Colonic mucosa (tissue), 4 donors: ENCODE measurements at regions not wholly inside any gene's neighbourhood (a gene's known extent, or its start where the extent isn't known, plus 50 kb on each side); places are given as distances from the start of the nearest gene placed in this dataset.

Experiments used
- DNase-seq: peaks from one replicate; pipeline ENCODE4 v3.0.0-alpha.2; 2020
- H3K27ac ChIP-seq: fragments of 200-600 bp; one replicate; pipeline ENCODE4 v1.8.0; 2021
- H3K27me3 ChIP-seq: fragments of 200-600 bp; one replicate; pipeline ENCODE4 v1.8.0; 2021
- H3K36me3 ChIP-seq: fragments of 200-600 bp; one replicate; pipeline ENCODE4 v1.8.0; 2021
- H3K4me1 ChIP-seq: fragments of 200-600 bp; one replicate; pipeline ENCODE4 v1.8.0; 2021; ENCODE audit warnings: mild to moderate bottlenecking
- H3K4me3 ChIP-seq: fragments of 200-600 bp; one replicate; pipeline ENCODE4 v1.8.0; 2021
- H3K9ac ChIP-seq, 2 donors: one replicate each; pipeline ENCODE4 v1.7.0; 2013; ENCODE audit warnings: control low read depth in 2 of 2, low read depth in 2 of 2, low read length in 2 of 2
- H3K9me3 ChIP-seq: fragments of 200-600 bp; one replicate; pipeline ENCODE4 v1.8.0; 2021
- CTCF ChIP-seq: fragments of 200-600 bp; IDR thresholded peaks from one replicate; pipeline ENCODE4 v1.8.0; 2022; ENCODE audit warnings: antibody characterized with exemption, mild to moderate bottlenecking
- intact Hi-C: fragments of 100-400 bp; cut with DNase I; formaldehyde crosslinking; loops from one replicate; pipeline ENCODE4 v1.14.1; 2022
- donor health status: healthy.
- donor health status: DM: no; HTN: no; CAD: no.
- donor health status: DM: no; HTN: no; CAD: no.

DNA sequence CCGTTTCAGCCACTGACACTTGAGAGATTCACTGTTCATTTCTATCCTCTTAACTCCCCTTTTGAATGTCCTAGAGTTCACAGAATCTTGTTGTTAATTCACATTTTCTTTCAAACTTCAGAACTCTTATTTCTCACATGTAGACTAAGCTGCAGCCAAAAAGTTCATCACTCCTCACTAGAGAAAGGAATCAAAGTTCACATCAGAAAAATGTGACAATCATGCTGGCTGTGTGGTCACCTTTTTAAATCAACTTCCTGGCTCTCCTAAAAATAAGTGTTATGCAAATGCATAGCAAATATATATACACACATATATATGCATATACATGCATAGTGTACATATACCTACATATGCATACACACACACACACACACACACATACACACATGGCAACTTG lies 123.0 kb downstream of the CBLN4 start:
- intact Hi-C loops = no loop called here
- Histone ChIP-seq H3K27me3 (no peaks in the 10 kb centered on the region), H3K4me3 (no peak overlapping the region), H3K9me3 (no peaks in the 10 kb centered on the region), H3K27ac (no peak overlapping the region), H3K36me3 (no peaks in the 10 kb centered on the region), H3K4me1 (no peaks in the 10 kb centered on the region), H3K9ac (no peak overlapping the region)
- TF ChIP-seq CTCF = no peak
- no peak for DNase-seq

- intact Hi-C loops = no loop called here
- Histone ChIP-seq H3K36me3 (no peaks in the 10 kb centered on the region), H3K4me3 (no peak overlapping the region), H3K27ac (no peak overlapping the region), H3K27me3 (no peaks in the 10 kb centered on the region), H3K9me3 (no peaks in the 10 kb centered on the region), H3K9ac (no peak overlapping the region), H3K4me1 (no peaks in the 10 kb centered on the region)
- DNase-seq = no peak
- no peak for TF ChIP-seq CTCF
Observed at GRCh38 chr20:55881204-55881603, 124.1 kb downstream of the CBLN4 start.

DNA sequence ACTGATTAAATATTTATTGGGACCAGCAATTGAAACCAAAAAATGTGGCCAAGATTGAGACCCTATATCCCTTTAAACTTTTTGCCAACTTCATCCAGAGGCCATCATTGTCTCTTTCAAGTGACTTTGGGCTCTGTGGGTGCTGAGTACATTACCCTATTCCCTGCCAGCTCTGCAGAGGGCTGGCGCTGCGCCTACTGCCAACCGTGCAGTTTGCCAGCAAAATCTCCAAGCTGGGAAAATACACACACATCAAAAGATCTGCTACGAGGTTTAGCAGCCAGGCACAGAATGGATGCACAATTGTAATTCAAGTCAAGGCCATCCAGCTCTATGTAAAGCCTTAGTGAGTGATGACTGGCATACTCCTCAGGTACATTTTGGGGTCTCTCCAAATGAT lies 125.0 kb downstream of the CBLN4 start:
- Histone ChIP-seq H3K9ac (no peak overlapping the region), H3K9me3 (no peaks in the 10 kb centered on the region), H3K27ac (no peak overlapping the region), H3K36me3 (no peaks in the 10 kb centered on the region), H3K4me1 (no peaks in the 10 kb centered on the region), H3K27me3 (no peaks in the 10 kb centered on the region), H3K4me3 (no peak overlapping the region)
- DNase-seq = no peak
- TF ChIP-seq CTCF = no peak
- intact Hi-C loops = no loop called here

DNA sequence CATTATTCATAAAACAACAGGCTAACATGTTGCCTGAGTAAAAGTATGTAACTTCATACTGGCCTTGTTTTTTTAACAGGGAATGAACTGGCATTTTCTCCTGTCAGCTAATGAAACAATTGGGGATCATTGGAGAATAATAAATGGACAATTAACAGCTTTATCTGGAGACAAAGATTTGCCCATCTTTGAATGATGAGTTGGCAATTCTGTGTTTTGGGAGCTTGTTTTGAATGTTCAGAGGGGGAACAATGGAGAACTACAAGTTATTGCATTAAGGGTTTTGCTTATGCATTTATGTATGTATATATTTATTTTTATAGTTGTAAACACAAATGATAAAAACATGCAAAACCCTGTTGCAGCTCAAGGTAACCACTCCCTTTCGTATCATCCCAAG lies 150.3 kb downstream of the CBLN4 start:
- no peak overlapping the region for H3K9ac ChIP-seq
- no peak for TF ChIP-seq CTCF
- H3K4me3 ChIP-seq = no peak overlapping the region
- DNase-seq = no peak
- intact Hi-C loops = no loop called here
- no peaks in the 10 kb centered on the region for H3K4me1 ChIP-seq
- H3K9me3 ChIP-seq = no peaks in the 10 kb centered on the region
- no peak overlapping the region for H3K27ac ChIP-seq
- no peaks in the 10 kb centered on the region for H3K27me3 ChIP-seq
- no peaks in the 10 kb centered on the region for H3K36me3 ChIP-seq

DNA sequence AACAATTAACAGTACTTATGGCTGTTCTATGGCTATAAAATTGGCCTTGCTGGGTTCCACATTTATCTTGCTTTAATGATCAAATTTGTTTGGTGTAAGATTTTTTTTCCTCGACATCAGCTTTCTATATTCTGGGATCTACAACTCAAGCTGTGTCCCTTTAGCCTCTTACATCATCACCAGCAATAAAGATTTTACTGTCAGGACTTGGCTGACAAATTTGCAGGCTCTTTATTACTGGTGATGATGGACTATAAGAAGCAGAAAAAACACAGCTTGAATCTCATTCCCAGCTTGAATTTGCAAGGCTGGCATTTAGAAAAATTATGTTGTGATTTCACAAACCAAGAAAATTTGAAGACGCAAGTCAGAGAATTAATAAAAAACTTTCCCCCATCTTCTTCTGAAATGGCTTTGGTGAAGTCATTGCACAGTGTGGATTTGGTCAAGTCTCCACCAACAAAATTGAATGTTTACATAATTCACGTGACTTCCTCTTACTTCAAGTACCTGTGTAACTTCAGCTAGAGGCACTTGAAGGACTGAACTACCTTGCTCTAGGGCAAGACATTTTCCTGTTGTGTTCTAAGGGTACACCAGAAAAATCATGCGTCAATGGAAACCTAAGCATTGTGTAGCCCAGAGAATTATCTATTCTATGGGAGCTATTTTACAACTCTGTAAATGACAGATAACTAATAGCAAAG lies 175.0 kb downstream of the CBLN4 start:
- Histone ChIP-seq H3K27ac (no peak overlapping the region), H3K9me3 (no peaks in the 10 kb centered on the region), H3K27me3 (no peaks in the 10 kb centered on the region), H3K36me3 (no peaks in the 10 kb centered on the region), H3K9ac (no peak overlapping the region), H3K4me1 (no peaks in the 10 kb centered on the region), H3K4me3 (no peak overlapping the region)
- intact Hi-C loops = no loop called here
- DNase-seq = no peak
- TF ChIP-seq CTCF = no peak
